Fibroblast of lung (primary cell): ENCODE measurements at regions not wholly inside any gene's neighbourhood (a gene's known extent, or its start where the extent isn't known, plus 50 kb on each side); places are given as distances from the start of the nearest gene placed in this dataset.
"Not testable (repeated sequence)": the region's sequence is repeated elsewhere in the genome, so short reads cannot be mapped to it uniquely, and the experiment has no call there.

Experiments used
- EZH2 ChIP-seq: IDR thresholded peaks from 2 replicates; pipeline ENCODE4 v1.5.1; 2012; ENCODE audit warnings: low read length, control low read depth, mild to moderate bottlenecking; ENCODE audit errors: missing control alignments
- TF ChIP-seq, protein P1 (sequence below), 2 donors: IDR thresholded peaks in 1 of 2; conservative IDR thresholded peaks in 1 of 2; 1 replicate in 1 of 2; 2 replicates in 1 of 2; pipeline ENCODE4 v1.5.1; 2011 to 2012; ENCODE audit warnings: low read length in 2 of 2, control low read depth in 1 of 2, inconsistent platforms in 1 of 2, low read depth in 1 of 2, mild to moderate bottlenecking in 1 of 2

GRCh38 chr15:81791322-81791721, 254.5 kb downstream of the MEX3B start:
- TF ChIP-seq, protein P1, sequence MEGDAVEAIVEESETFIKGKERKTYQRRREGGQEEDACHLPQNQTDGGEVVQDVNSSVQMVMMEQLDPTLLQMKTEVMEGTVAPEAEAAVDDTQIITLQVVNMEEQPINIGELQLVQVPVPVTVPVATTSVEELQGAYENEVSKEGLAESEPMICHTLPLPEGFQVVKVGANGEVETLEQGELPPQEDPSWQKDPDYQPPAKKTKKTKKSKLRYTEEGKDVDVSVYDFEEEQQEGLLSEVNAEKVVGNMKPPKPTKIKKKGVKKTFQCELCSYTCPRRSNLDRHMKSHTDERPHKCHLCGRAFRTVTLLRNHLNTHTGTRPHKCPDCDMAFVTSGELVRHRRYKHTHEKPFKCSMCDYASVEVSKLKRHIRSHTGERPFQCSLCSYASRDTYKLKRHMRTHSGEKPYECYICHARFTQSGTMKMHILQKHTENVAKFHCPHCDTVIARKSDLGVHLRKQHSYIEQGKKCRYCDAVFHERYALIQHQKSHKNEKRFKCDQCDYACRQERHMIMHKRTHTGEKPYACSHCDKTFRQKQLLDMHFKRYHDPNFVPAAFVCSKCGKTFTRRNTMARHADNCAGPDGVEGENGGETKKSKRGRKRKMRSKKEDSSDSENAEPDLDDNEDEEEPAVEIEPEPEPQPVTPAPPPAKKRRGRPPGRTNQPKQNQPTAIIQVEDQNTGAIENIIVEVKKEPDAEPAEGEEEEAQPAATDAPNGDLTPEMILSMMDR (conservative IDR thresholded peaks at IDR 0.05 in 1 of 2, IDR thresholded peaks at IDR 0.05 in 1 of 2; ENCODE audit: low read depth in 1 of 2, low read length in 2 of 2), result not testable (repeated sequence)
- not testable (repeated sequence) for TF ChIP-seq EZH2
